ENCODE measurements at regions not wholly inside any gene's neighbourhood (a gene's known extent, or its start where the extent isn't known, plus 50 kb on each side); places are given as distances from the start of the nearest gene placed in this dataset.

- TF ChIP-seq CTCF (IDR thresholded peaks at IDR 0.05) (no peak), ZFX (IDR thresholded peaks at IDR 0.05; ENCODE audit: borderline replicate concordance) (no peak)
These were observed 52.4 kb upstream of the PDE10A start for GRCh38 chr6:165715428-165715827.
